SK-N-SH treated with all-trans-retinoic acid at 6 μM for 48 hours (cell line): ENCODE measurements at regions not wholly inside any gene's neighbourhood (a gene's known extent, or its start where the extent isn't known, plus 50 kb on each side); places are given as distances from the start of the nearest gene placed in this dataset.

ENCODE experiments used
- ATAC-seq: fragments of 200-7000 bp; cut with Tn5 transposase; 3 replicates; pipeline ENCODE4 v1.9.1; 2020; ENCODE audit warnings: mild to moderate bottlenecking, moderate library complexity
- ARNTL ChIP-seq: fragments of 450-650 bp; formaldehyde crosslinking; IDR thresholded peaks from 2 replicates; pipeline ENCODE4 v1.5.0; 2020; ENCODE audit warnings: low read depth, mild to moderate bottlenecking, moderate library complexity, borderline replicate concordance
- BACH2 ChIP-seq: fragments of 250-450 bp; sonication (Bioruptor Pico); IDR thresholded peaks from 2 replicates; pipeline ENCODE4 v1.9.0; 2021; ENCODE audit warnings: mild to moderate bottlenecking, borderline replicate concordance
- CREB5 ChIP-seq: fragments of 250-450 bp; sonication (Bioruptor Pico); IDR thresholded peaks from 2 replicates; pipeline ENCODE4 v1.5.1; 2020; ENCODE audit warnings: low read depth, mild to moderate bottlenecking, moderate library complexity
- CSDC2 ChIP-seq: fragments of 250-450 bp; sonication (Bioruptor Pico); IDR thresholded peaks from 2 replicates; pipeline ENCODE4 v1.5.0; 2020; ENCODE audit warnings: mild to moderate bottlenecking, moderate library complexity
- CSRNP3 ChIP-seq: fragments of 250-450 bp; sonication (Bioruptor Pico); IDR thresholded peaks from 2 replicates; pipeline ENCODE4 v1.5.1; 2021; ENCODE audit warnings: mild to moderate bottlenecking, moderate library complexity
- ESRRG ChIP-seq: fragments of 250-450 bp; sonication (Bioruptor Pico); IDR thresholded peaks from 2 replicates; pipeline ENCODE4 v1.6.1; 2021; ENCODE audit warnings: mild to moderate bottlenecking
- GLIS3 ChIP-seq: fragments of 250-450 bp; sonication (Bioruptor Pico); IDR thresholded peaks from 2 replicates; pipeline ENCODE4 v1.5.0; 2020; ENCODE audit warnings: mild to moderate bottlenecking, moderate library complexity
- ISL1 ChIP-seq: fragments of 250-450 bp; sonication (Bioruptor Pico); IDR thresholded peaks from 2 replicates; pipeline ENCODE4 v2.1.2; 2022; ENCODE audit warnings: mild to moderate bottlenecking, moderate library complexity
- OSR1 ChIP-seq: fragments of 250-450 bp; sonication (Bioruptor Pico); IDR thresholded peaks from 2 replicates; pipeline ENCODE4 v1.8.0; 2022; ENCODE audit warnings: moderate library complexity, mild to moderate bottlenecking, inconsistent platforms
- PATZ1 ChIP-seq: fragments of 250-450 bp; sonication (Bioruptor Pico); IDR thresholded peaks from 2 replicates; pipeline ENCODE4 v1.8.0; 2020; ENCODE audit warnings: mild to moderate bottlenecking, moderate library complexity, borderline replicate concordance
- POU6F1 ChIP-seq: fragments of 250-450 bp; sonication (Bioruptor Pico); IDR thresholded peaks from 2 replicates; pipeline ENCODE4 v1.8.0; 2021; ENCODE audit warnings: low read depth, mild to moderate bottlenecking, moderate library complexity, borderline replicate concordance
- PPARA ChIP-seq: fragments of 250-450 bp; sonication (Bioruptor Pico); IDR thresholded peaks from 2 replicates; pipeline ENCODE4 v1.5.0; 2020; ENCODE audit warnings: mild to moderate bottlenecking, borderline replicate concordance
- RARB ChIP-seq: fragments of 250-450 bp; sonication (Bioruptor Pico); IDR thresholded peaks from 2 replicates; pipeline ENCODE4 v1.8.0; 2021; ENCODE audit warnings: mild to moderate bottlenecking, moderate library complexity
- SNAI2 ChIP-seq: fragments of 250-450 bp; sonication (Bioruptor Pico); IDR thresholded peaks from 2 replicates; pipeline ENCODE4 v1.5.0; 2020; ENCODE audit warnings: mild to moderate bottlenecking, moderate library complexity
- TCF4 ChIP-seq: fragments of 250-450 bp; sonication (Bioruptor Pico); IDR thresholded peaks from 2 replicates; pipeline ENCODE4 v1.8.0; 2021; ENCODE audit warnings: mild to moderate bottlenecking, moderate library complexity, borderline replicate concordance
- TOX ChIP-seq: fragments of 250-450 bp; sonication (Bioruptor Pico); IDR thresholded peaks from 2 replicates; pipeline ENCODE4 v1.8.0; 2021; ENCODE audit warnings: mild to moderate bottlenecking, moderate library complexity, borderline replicate concordance
- ZC3H10 ChIP-seq: fragments of 250-450 bp; sonication (Bioruptor Pico); IDR thresholded peaks from 2 replicates; pipeline ENCODE4 v1.5.1; 2021; ENCODE audit warnings: mild to moderate bottlenecking, moderate library complexity
- ZFP3 ChIP-seq: fragments of 250-450 bp; sonication (Bioruptor Pico); IDR thresholded peaks from 2 replicates; pipeline ENCODE4 v1.5.0; 2020; ENCODE audit warnings: mild to moderate bottlenecking, moderate library complexity
- ZFP30 ChIP-seq: fragments of 450-650 bp; formaldehyde crosslinking; IDR thresholded peaks from 2 replicates; pipeline ENCODE4 v1.5.0; 2022; ENCODE audit warnings: mild to moderate bottlenecking, moderate library complexity
- ZNF565 ChIP-seq: fragments of 450-650 bp; formaldehyde crosslinking; conservative IDR thresholded peaks from 2 replicates; pipeline ENCODE4 v1.5.0; 2020; ENCODE audit warnings: low read depth, mild to moderate bottlenecking, moderate library complexity
- ZNF70 ChIP-seq: fragments of 450-650 bp; formaldehyde crosslinking; IDR thresholded peaks from 2 replicates; pipeline ENCODE4 v1.5.0; 2020; ENCODE audit warnings: mild to moderate bottlenecking, moderate library complexity
- ZNF8 ChIP-seq: fragments of 450-650 bp; formaldehyde crosslinking; IDR thresholded peaks from 2 replicates; pipeline ENCODE4 v1.5.0; 2020; ENCODE audit warnings: mild to moderate bottlenecking, moderate library complexity

- ATAC-seq = no peak
- no peak for TF ChIP-seq ZNF565 (CRISPR knock-in tag)
- no peak for TF ChIP-seq TOX (CRISPR knock-in tag)
- no peak for TF ChIP-seq TCF4
Measured at GRCh38 chr2:236866542-236867340, 218.9 kb upstream of the COPS8 start.

- ATAC-seq = no peak
- no peak for TF ChIP-seq TCF4
- no peak for TF ChIP-seq PPARA
- no peak for TF ChIP-seq CSDC2 (CRISPR knock-in tag)
- TF ChIP-seq PATZ1 (CRISPR knock-in tag) = no peak
- no peak for TF ChIP-seq BACH2 (CRISPR knock-in tag)
- no peak for TF ChIP-seq POU6F1 (CRISPR knock-in tag)
- TF ChIP-seq ZNF8 (CRISPR knock-in tag) = no peak
- no peak for TF ChIP-seq CREB5
- TF ChIP-seq ISL1 (CRISPR knock-in tag) = no peak
- no peak for TF ChIP-seq ZFP30 (CRISPR knock-in tag)
- TF ChIP-seq ESRRG (CRISPR knock-in tag) = no peak
- no peak for TF ChIP-seq ZC3H10
Measured at GRCh38 chr2:236867441-236868260, 218.0 kb upstream of the COPS8 start.

- TF ChIP-seq ZNF565 (CRISPR knock-in tag) (no peak), SNAI2 (CRISPR knock-in tag) (no peak), RARB (no peak)
- TF ChIP-seq, all 23 proteins: peak for 0
- ATAC-seq = no peak
Measured at GRCh38 chr2:236870370-236870769, 215.3 kb upstream of the COPS8 start.

GRCh38 chr2:236871500-236872001, 214.1 kb upstream of the COPS8 start:
- no peak; the same call in 2 of the 3 replicates for ATAC-seq
- no peak for TF ChIP-seq POU6F1 (CRISPR knock-in tag)
- no peak for TF ChIP-seq TCF4
- no peak for TF ChIP-seq GLIS3
- no peak for TF ChIP-seq CSRNP3 (CRISPR knock-in tag)
- no peak for TF ChIP-seq ESRRG (CRISPR knock-in tag)
- TF ChIP-seq CREB5 = no peak
- no peak for TF ChIP-seq OSR1 (CRISPR knock-in tag)
- no peak for TF ChIP-seq ZNF8 (CRISPR knock-in tag)
- TF ChIP-seq PATZ1 (CRISPR knock-in tag) = no peak
- no peak for TF ChIP-seq ZNF70 (CRISPR knock-in tag)
- TF ChIP-seq ISL1 (CRISPR knock-in tag) = no peak
- TF ChIP-seq ZC3H10 = no peak
- no peak for TF ChIP-seq ZFP3 (CRISPR knock-in tag)
- TF ChIP-seq ZNF565 (CRISPR knock-in tag) = no peak
- TF ChIP-seq ARNTL (CRISPR knock-in tag) = no peak
- no peak for TF ChIP-seq CSDC2 (CRISPR knock-in tag)
- no peak for TF ChIP-seq SNAI2 (CRISPR knock-in tag)
- no peak for TF ChIP-seq TOX (CRISPR knock-in tag)
- no peak for TF ChIP-seq PPARA
- no peak for TF ChIP-seq ZFP30 (CRISPR knock-in tag)
- TF ChIP-seq, all 23 proteins: peak for 0
